ENCODE measurements at regions not wholly inside any gene's neighbourhood (a gene's known extent, or its start where the extent isn't known, plus 50 kb on each side); places are given as distances from the start of the nearest gene placed in this dataset.

DNA sequence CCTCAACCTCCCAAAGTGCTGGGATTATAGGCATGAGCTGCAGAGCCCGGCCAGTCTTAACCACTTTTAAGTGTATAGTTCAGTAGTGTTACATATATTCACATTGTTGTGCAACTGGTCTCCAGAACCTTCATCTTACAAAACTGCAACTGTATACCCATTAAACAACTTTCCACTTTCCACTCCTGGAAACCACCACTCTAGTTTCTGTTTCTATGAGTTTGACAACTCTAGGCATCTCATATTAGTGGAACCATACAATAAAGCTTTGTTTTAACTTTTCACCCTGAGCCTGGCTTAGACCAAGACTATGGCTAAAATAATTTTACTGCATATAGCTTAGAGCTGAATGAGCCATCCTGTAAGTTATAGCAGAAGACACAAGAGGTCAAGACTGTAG is 108.0 kb upstream of the GOT2 start:
- TF ChIP-seq CTCF (IDR thresholded peaks at IDR 0.05; ENCODE audit: poor library complexity) = no peak
- TF ChIP-seq EZH2 (IDR thresholded peaks at IDR 0.05; ENCODE audit: borderline replicate concordance) = no peak
- TF ChIP-seq EZH2phosphoT487 (IDR thresholded peaks at IDR 0.05; ENCODE audit: low read depth, severe bottlenecking, unreplicated experiment) = no peak

Data from hepatocyte (in vitro differentiated cells).